ENCODE measurements at regions not wholly inside any gene's neighbourhood (a gene's known extent, or its start where the extent isn't known, plus 50 kb on each side); places are given as distances from the start of the nearest gene placed in this dataset.

DNA sequence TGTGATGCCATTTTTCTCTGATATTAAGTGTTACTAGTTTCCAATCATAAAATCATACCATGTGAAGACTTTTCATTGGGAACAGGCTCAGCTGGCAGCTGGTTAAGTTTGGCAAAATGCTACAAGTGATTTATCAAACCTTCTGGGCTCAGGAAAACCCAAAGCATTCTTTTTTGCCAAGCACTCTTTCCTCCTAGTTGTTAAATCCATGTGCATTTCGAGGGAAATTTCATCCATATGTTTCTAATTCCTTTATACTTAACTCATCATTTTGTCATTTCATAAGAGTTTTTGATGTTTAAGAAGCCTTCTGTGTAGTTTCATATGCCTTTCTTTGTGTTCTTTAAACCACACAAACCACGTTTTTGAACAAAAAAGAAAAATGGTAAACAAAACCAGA is 217.6 kb upstream of the PDE10A start:
- TF ChIP-seq, protein P1, sequence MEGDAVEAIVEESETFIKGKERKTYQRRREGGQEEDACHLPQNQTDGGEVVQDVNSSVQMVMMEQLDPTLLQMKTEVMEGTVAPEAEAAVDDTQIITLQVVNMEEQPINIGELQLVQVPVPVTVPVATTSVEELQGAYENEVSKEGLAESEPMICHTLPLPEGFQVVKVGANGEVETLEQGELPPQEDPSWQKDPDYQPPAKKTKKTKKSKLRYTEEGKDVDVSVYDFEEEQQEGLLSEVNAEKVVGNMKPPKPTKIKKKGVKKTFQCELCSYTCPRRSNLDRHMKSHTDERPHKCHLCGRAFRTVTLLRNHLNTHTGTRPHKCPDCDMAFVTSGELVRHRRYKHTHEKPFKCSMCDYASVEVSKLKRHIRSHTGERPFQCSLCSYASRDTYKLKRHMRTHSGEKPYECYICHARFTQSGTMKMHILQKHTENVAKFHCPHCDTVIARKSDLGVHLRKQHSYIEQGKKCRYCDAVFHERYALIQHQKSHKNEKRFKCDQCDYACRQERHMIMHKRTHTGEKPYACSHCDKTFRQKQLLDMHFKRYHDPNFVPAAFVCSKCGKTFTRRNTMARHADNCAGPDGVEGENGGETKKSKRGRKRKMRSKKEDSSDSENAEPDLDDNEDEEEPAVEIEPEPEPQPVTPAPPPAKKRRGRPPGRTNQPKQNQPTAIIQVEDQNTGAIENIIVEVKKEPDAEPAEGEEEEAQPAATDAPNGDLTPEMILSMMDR (IDR thresholded peaks at IDR 0.05; ENCODE audit: low read length) = no peak
- Histone ChIP-seq H3F3A (ENCODE audit: insufficient read depth, low read length) (no peaks in the 10 kb centered on the region), H3K4me3 (ENCODE audit: low read length) (no peak overlapping the region), H3K9me2 (replicated peaks; ENCODE audit: insufficient read depth, low read length) (no peaks in the 10 kb centered on the region), H3K27ac (ENCODE audit: low read length) (no peak overlapping the region), H3K4me2 (ENCODE audit: low read depth, low read length) (no peak overlapping the region), H3K4me1 (ENCODE audit: low read length) (no peaks in the 10 kb centered on the region), H3K36me3 (replicated peaks; ENCODE audit: insufficient read depth, low read length) (no peaks in the 10 kb centered on the region), H4K20me1 (ENCODE audit: insufficient read depth, low read length) (no peaks in the 10 kb centered on the region), H3K79me2 (ENCODE audit: low read length) (no peaks in the 10 kb centered on the region), H3K27me3 (replicated peaks; ENCODE audit: insufficient read depth, low read length) (no peaks in the 10 kb centered on the region), H2AFZ (ENCODE audit: low read length) (no peak overlapping the region), H3K9me3 (replicated peaks; ENCODE audit: insufficient read depth, low read length) (no peaks in the 10 kb centered on the region), H3K9ac (ENCODE audit: low read length) (no peak overlapping the region)
- DNase-seq = no peak

DNA sequence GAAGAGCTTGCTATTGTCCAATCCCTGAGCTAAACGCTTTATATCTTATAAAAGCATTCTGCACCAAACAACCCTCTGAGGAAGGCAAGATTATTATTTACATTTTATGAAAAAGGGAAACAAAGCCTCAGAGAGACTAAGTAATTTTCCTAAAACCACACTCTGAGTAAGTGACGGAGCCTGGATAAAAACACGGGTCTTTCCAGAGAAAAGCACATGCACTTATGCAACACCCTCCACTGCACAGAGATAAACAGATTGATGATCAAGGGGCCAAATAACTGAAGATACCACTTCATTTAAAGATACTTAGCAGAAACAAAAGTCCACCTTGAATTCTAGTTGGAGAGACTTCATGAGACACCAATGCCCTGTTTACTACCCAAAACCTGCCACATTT is 214.7 kb upstream of the PDE10A start:
- Histone ChIP-seq H3K9me2 (replicated peaks; ENCODE audit: insufficient read depth, low read length) (no peaks in the 10 kb centered on the region), H3K27ac (ENCODE audit: low read length) (no peak overlapping the region), H3K36me3 (replicated peaks; ENCODE audit: insufficient read depth, low read length) (no peaks in the 10 kb centered on the region), H3K4me2 (ENCODE audit: low read depth, low read length) (no peak overlapping the region), H3K27me3 (replicated peaks; ENCODE audit: insufficient read depth, low read length) (no peaks in the 10 kb centered on the region), H3K4me1 (ENCODE audit: low read length) (no peaks in the 10 kb centered on the region), H2AFZ (ENCODE audit: low read length) (no peak overlapping the region), H3K4me3 (ENCODE audit: low read length) (no peak overlapping the region), H3F3A (ENCODE audit: insufficient read depth, low read length) (no peaks in the 10 kb centered on the region), H4K20me1 (ENCODE audit: insufficient read depth, low read length) (no peaks in the 10 kb centered on the region), H3K9me3 (replicated peaks; ENCODE audit: insufficient read depth, low read length) (no peaks in the 10 kb centered on the region), H3K79me2 (ENCODE audit: low read length) (no peaks in the 10 kb centered on the region), H3K9ac (ENCODE audit: low read length) (no peak overlapping the region)
- no peak for DNase-seq
- TF ChIP-seq EZH2phosphoT487 (IDR thresholded peaks at IDR 0.05; ENCODE audit: low read length) = no peak
- TF ChIP-seq EZH2 (optimal IDR thresholded peaks at IDR 0.05; ENCODE audit: low read depth, low read length) = no peak
- TF ChIP-seq, protein P1 (IDR thresholded peaks at IDR 0.05; ENCODE audit: low read length) = no peak

DNA sequence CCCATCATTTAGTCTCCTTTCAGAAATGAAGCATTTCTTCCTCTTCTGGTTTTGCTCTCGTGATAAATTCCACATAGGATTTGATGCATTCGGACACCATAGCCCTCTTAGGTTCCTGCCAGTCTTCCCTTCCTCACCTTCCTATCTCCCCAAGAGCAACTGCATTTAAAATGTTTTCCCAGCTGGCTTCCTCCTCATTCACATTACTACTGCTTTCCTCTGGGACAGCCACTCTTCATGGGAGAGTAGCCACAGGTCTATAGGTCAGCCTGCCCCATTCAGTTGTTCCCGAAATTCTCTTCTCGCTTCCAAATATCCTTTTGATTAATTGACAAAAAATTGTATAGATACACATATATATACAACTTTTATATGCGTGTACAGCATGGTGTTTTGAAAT is 214.2 kb upstream of the PDE10A start:
- Histone ChIP-seq H3K27me3 (replicated peaks; ENCODE audit: insufficient read depth, low read length) (no peaks in the 10 kb centered on the region), H3K4me3 (ENCODE audit: low read length) (no peak overlapping the region), H3K9me3 (replicated peaks; ENCODE audit: insufficient read depth, low read length) (no peaks in the 10 kb centered on the region), H4K20me1 (ENCODE audit: insufficient read depth, low read length) (no peaks in the 10 kb centered on the region), H3K4me1 (ENCODE audit: low read length) (no peaks in the 10 kb centered on the region), H3F3A (ENCODE audit: insufficient read depth, low read length) (no peaks in the 10 kb centered on the region), H3K79me2 (ENCODE audit: low read length) (no peaks in the 10 kb centered on the region), H3K27ac (ENCODE audit: low read length) (no peak overlapping the region), H3K36me3 (replicated peaks; ENCODE audit: insufficient read depth, low read length) (no peaks in the 10 kb centered on the region), H3K9ac (ENCODE audit: low read length) (no peak overlapping the region), H2AFZ (ENCODE audit: low read length) (no peak overlapping the region), H3K9me2 (replicated peaks; ENCODE audit: insufficient read depth, low read length) (no peaks in the 10 kb centered on the region), H3K4me2 (ENCODE audit: low read depth, low read length) (no peak overlapping the region)
- DNase-seq = no peak
- TF ChIP-seq, protein P1 (IDR thresholded peaks at IDR 0.05; ENCODE audit: low read length) = no peak
- TF ChIP-seq EZH2phosphoT487 (IDR thresholded peaks at IDR 0.05; ENCODE audit: low read length) (no peak), EZH2 (optimal IDR thresholded peaks at IDR 0.05; ENCODE audit: low read depth, low read length) (no peak)

DNA sequence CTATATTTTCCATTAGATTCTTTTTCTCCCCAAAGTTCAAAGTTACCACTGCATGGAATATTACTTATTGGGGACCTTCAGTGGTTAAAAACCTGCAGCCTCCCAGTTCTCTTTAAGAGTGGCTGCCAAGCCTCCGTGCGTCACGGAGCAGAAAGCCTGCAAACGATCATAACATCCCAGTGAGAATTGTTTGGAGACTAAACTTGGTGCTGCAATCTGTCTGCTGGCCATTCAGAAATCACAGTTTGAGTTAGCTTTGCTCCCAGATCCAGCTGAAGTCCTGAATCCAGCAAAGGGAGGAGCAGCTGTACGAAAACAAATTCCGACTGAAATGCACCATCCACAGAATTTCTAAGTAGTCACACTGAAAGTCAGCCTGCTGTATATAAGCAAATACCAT is 213.5 kb upstream of the PDE10A start:
- Histone ChIP-seq H2AFZ (ENCODE audit: low read length) (no peak overlapping the region), H3K27ac (ENCODE audit: low read length) (no peak overlapping the region), H3K79me2 (ENCODE audit: low read length) (no peaks in the 10 kb centered on the region), H3K4me2 (ENCODE audit: low read depth, low read length) (no peak overlapping the region), H3K36me3 (replicated peaks; ENCODE audit: insufficient read depth, low read length) (no peaks in the 10 kb centered on the region), H3K9ac (ENCODE audit: low read length) (no peak overlapping the region), H3K9me3 (replicated peaks; ENCODE audit: insufficient read depth, low read length) (no peaks in the 10 kb centered on the region), H3K27me3 (replicated peaks; ENCODE audit: insufficient read depth, low read length) (no peaks in the 10 kb centered on the region), H3F3A (ENCODE audit: insufficient read depth, low read length) (no peaks in the 10 kb centered on the region), H3K4me1 (ENCODE audit: low read length) (no peaks in the 10 kb centered on the region), H3K4me3 (ENCODE audit: low read length) (no peak overlapping the region), H3K9me2 (replicated peaks; ENCODE audit: insufficient read depth, low read length) (no peaks in the 10 kb centered on the region), H4K20me1 (ENCODE audit: insufficient read depth, low read length) (no peaks in the 10 kb centered on the region)
- no peak for DNase-seq
- TF ChIP-seq, protein P1 (IDR thresholded peaks at IDR 0.05; ENCODE audit: low read length) = no peak

Data from MM.1S (cell line).